HCT116 (cell line): ENCODE measurements at regions not wholly inside any gene's neighbourhood (a gene's known extent, or its start where the extent isn't known, plus 50 kb on each side); places are given as distances from the start of the nearest gene placed in this dataset.

Experiments
- ATAC-seq: fragments of 200-7000 bp; cut with Tn5 transposase; 2 replicates; pipeline ENCODE4 v1.9.1; 2020; ENCODE audit warnings: mild to moderate bottlenecking, moderate library complexity
- BruUV-seq: library from RNA; stranded (reverse); fragments of 400-500 nt; replicated peaks from 2 replicates; lab custom pipeline; 2021; lab: Mats Ljungman, UMichigan
- CTCF ChIA-PET: fragments of 300-600 bp; sonication (Branson Sonifier 250); formaldehyde crosslinking; loops from one replicate; lab custom pipeline; 2021; ENCODE audit warnings: antibody characterized with exemption; lab: Charles Lee
- POLR2A ChIA-PET: fragments of 300-600, 350-600 bp; sonication (Branson Sonifier 250); formaldehyde crosslinking; loops from one replicate; lab custom pipeline; 2021; ENCODE audit warnings: antibody characterized with exemption; lab: Charles Lee
- RAD21 ChIA-PET, 2 experiments: fragments of 300-600 bp; sonication (Branson Sonifier 250); formaldehyde crosslinking; loops; one replicate each; lab custom pipeline; 2023; ENCODE audit warnings: low total read pairs in 2 of 2; ENCODE audit not compliant: uncharacterized antibody in 2 of 2, unreplicated experiment in 2 of 2, low non-redundant PET in 1 of 2; lab: Charles Lee
- DNase-seq: peaks from one replicate; pipeline ENCODE4 v3.0.0-alpha.2; 2010; ENCODE audit warnings: low read depth, low spot score
- H2AFZ ChIP-seq: fragments of 200-600 bp; shearing (Covaris generic), sonication (generic); 2 replicates; pipeline ENCODE4 v1.6.1; 2017; ENCODE audit warnings: low read depth, mixed run types, mixed read lengths, antibody characterized with exemption, low read length; ENCODE audit not compliant: poor library complexity, severe bottlenecking
- H3K27ac ChIP-seq: 2 replicates; pipeline ENCODE4 v1.5.1; 2012; ENCODE audit warnings: low read depth, low read length
- H3K27me3 ChIP-seq: fragments of 200-600 bp; sonication (generic); 2 replicates; pipeline ENCODE4 v1.6.1; 2016; ENCODE audit warnings: mixed run types, low read length, mixed read lengths; ENCODE audit not compliant: insufficient read depth
- H3K36me3 ChIP-seq, 2 experiments: fragments of 200-500 bp in 1 of 2; fragments of 200-600 bp in 1 of 2; sonication (Bioruptor generic) in 1 of 2; sonication (generic) in 1 of 2; 2 replicates each; pipeline versions ENCODE4 v1.5.1 to v1.6.1; 2014 to 2016; ENCODE audit warnings: low read length in 2 of 2, inconsistent platforms in 1 of 2, mixed read lengths in 1 of 2, mixed run types in 1 of 2; ENCODE audit not compliant: insufficient read depth in 2 of 2, control insufficient read depth in 1 of 2
- H3K4me1 ChIP-seq, 2 experiments: fragments of 200-600 bp in 1 of 2; sonication (generic) in 1 of 2; 2 replicates each; pipeline versions ENCODE4 v1.5.1 to v1.6.1; 2012 to 2017; ENCODE audit warnings: low read length in 2 of 2, inconsistent platforms in 1 of 2, mild to moderate bottlenecking in 1 of 2, mixed read lengths in 1 of 2, mixed run types in 1 of 2, moderate library complexity in 1 of 2; ENCODE audit not compliant: insufficient read depth in 2 of 2, control insufficient read depth in 1 of 2
- H3K4me2 ChIP-seq: fragments of 200-600 bp; sonication (generic); 2 replicates; pipeline ENCODE4 v1.6.1; 2017; ENCODE audit warnings: mixed run types, low read length, mixed read lengths
- H3K4me3 ChIP-seq, 2 experiments: fragments of 200-600 bp in 1 of 2; sonication (generic) in 1 of 2; replicated peaks in 1 of 2; 2 replicates each; pipeline ENCODE4 v1.5.1; 2011 to 2016; ENCODE audit warnings: low read length in 2 of 2, control low read depth in 1 of 2, low read depth in 1 of 2, mild to moderate bottlenecking in 1 of 2, mixed read lengths in 1 of 2, mixed run types in 1 of 2
- H3K79me2 ChIP-seq: fragments of 200-600 bp; sonication (generic); 2 replicates; pipeline ENCODE4 v1.6.1; 2017; ENCODE audit warnings: mild to moderate bottlenecking, mixed run types, low read length, moderate library complexity, mixed read lengths; ENCODE audit not compliant: insufficient read depth
- H3K9ac ChIP-seq: fragments of 200-600 bp; sonication (generic); 2 replicates; pipeline ENCODE4 v1.6.1; 2016; ENCODE audit warnings: low read length, mixed read lengths
- H3K9me2 ChIP-seq: fragments of 200-600 bp; sonication (generic), shearing (Covaris generic); 2 replicates; pipeline ENCODE4 v1.6.1; 2017; ENCODE audit warnings: mixed run types, mild to moderate bottlenecking, moderate library complexity; ENCODE audit not compliant: insufficient read depth
- H3K9me3 ChIP-seq, 2 experiments: fragments of 200-500 bp in 1 of 2; fragments of 200-600 bp in 1 of 2; sonication (Bioruptor generic) in 1 of 2; sonication (generic) in 1 of 2; 2 replicates each; pipeline ENCODE4 v1.6.1; 2014 to 2017; ENCODE audit warnings: low read length in 2 of 2, mixed read lengths in 2 of 2, inconsistent platforms in 1 of 2, low read depth in 1 of 2, mild to moderate bottlenecking in 1 of 2, mixed run types in 1 of 2, moderate library complexity in 1 of 2; ENCODE audit not compliant: control insufficient read depth in 1 of 2, insufficient read depth in 1 of 2
- H4K20me1 ChIP-seq: fragments of 200-600 bp; sonication (generic), shearing (Covaris generic); 2 replicates; pipeline ENCODE4 v1.6.1; 2017; ENCODE audit warnings: mixed run types, mild to moderate bottlenecking, moderate library complexity; ENCODE audit not compliant: insufficient read depth
- CBX3 ChIP-seq: IDR thresholded peaks from 2 replicates; pipeline ENCODE4 v1.6.1; 2012; ENCODE audit warnings: low read depth
- CTCF ChIP-seq, 3 experiments: fragments of 200-600 bp in 1 of 3; sonication (generic) in 1 of 3; IDR thresholded peaks in 2 of 3; conservative IDR thresholded peaks in 1 of 3; 2 replicates each; pipeline ENCODE4 v1.5.1; 2012 to 2017; ENCODE audit warnings: low read depth in 2 of 3, low read length in 2 of 3, antibody characterized with exemption in 1 of 3, borderline replicate concordance in 1 of 3, control low read depth in 1 of 3, mild to moderate bottlenecking in 1 of 3, mixed read lengths in 1 of 3, mixed run types in 1 of 3, moderate library complexity in 1 of 3; ENCODE audit not compliant: insufficient read depth in 1 of 3
- EGR1 ChIP-seq: IDR thresholded peaks from 2 replicates; pipeline ENCODE4 v1.6.1; 2012; ENCODE audit warnings: low read depth
- ELF1 ChIP-seq: IDR thresholded peaks from 2 replicates; pipeline ENCODE4 v1.6.1; 2012; ENCODE audit warnings: low read depth, borderline replicate concordance
- EZH2 ChIP-seq: fragments of 200-600 bp; sonication (generic); IDR thresholded peaks from 2 replicates; pipeline ENCODE4 v1.6.1; 2017; ENCODE audit warnings: antibody characterized with exemption, mixed run types
- EZH2phosphoT487 ChIP-seq: fragments of 200-600 bp; IDR thresholded peaks from 2 replicates; pipeline ENCODE4 v1.6.1; 2018; ENCODE audit warnings: antibody characterized with exemption, borderline replicate concordance
- FOSL1 ChIP-seq: IDR thresholded peaks from 2 replicates; pipeline ENCODE4 v1.6.1; 2012; ENCODE audit warnings: low read depth
- RAD21 ChIP-seq: IDR thresholded peaks from 2 replicates; pipeline ENCODE4 v1.6.1; 2012; ENCODE audit warnings: low read depth, mild to moderate bottlenecking
- SP1 ChIP-seq: IDR thresholded peaks from 2 replicates; pipeline ENCODE4 v1.6.1; 2012; ENCODE audit warnings: low read depth
- TCF7L2 ChIP-seq: IDR thresholded peaks from 2 replicates; pipeline ENCODE4 v1.7.0; 2011; ENCODE audit warnings: borderline replicate concordance, inconsistent platforms; ENCODE audit not compliant: insufficient read depth, insufficient read length; ENCODE audit errors: extremely low read depth
- YY1 ChIP-seq: IDR thresholded peaks from 2 replicates; pipeline ENCODE4 v1.6.1; 2011; ENCODE audit warnings: low read length, low read depth, moderate library complexity, mild to moderate bottlenecking; ENCODE audit not compliant: insufficient replicate concordance; ENCODE audit errors: extremely low read depth
- ZFX ChIP-seq: fragments of 450-650 bp; IDR thresholded peaks from 2 replicates; pipeline ENCODE4 v1.6.1; 2017
- intact Hi-C: fragments of 100-400 bp; cut with micrococcal nuclease; formaldehyde crosslinking; loops from 2 replicates; pipeline ENCODE4 v1.10.0; 2022
- TF ChIP-seq, protein P1 (sequence below): IDR thresholded peaks from 2 replicates; pipeline ENCODE4 v1.6.1; 2012

DNA sequence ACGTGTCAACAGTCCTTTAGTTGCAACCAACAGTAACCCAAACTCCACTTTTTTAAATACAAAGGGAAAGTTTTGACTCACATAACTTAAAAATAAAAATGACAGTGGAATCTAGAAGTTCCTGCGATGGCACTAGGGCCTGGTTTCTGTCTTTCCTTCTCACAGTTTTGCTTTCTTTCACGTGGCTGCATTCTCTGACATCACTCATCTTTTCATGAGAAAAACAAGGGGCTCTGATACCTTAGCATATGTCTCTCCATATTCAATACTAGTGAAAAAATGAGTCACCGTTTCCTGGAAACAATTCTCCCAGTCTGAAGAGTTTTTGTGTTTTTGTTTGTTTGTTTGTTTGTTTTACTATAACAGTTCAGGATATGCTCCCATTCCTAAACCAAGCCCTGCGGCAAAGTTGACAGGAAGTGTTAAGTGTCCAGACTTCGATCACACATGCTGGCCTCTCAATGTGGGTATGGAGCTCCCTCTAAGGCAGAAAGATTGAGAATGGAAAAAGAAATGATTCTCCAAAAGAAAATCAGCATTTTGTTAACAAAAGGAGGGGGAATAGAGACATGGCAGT, 483.3 kb downstream of the TTLL7 start:
- BruUV-seq, result no TSS peak
- CTCF ChIA-PET, result no interaction called here
- no peak overlapping the region for H3K4me2 ChIP-seq
- H3K79me2 ChIP-seq, result no peaks in the 10 kb centered on the region
- no peak for DNase-seq
- POLR2A ChIA-PET, result no interaction called here
- no peak overlapping the region for H3K4me3 ChIP-seq
- H3K9me3 ChIP-seq, result no peaks in the 10 kb centered on the region
- no peaks in the 10 kb centered on the region for H3K9me2 ChIP-seq
- no peak overlapping the region for H2AFZ ChIP-seq
- H3K36me3 ChIP-seq, result no peaks in the 10 kb centered on the region
- no peak overlapping the region for H3K27ac ChIP-seq
- no peaks in the 10 kb centered on the region for H3K4me1 ChIP-seq
- no peak for ATAC-seq
- no peaks in the 10 kb centered on the region for H4K20me1 ChIP-seq
- intact Hi-C loops, result no loop called here
- H3K9ac ChIP-seq, result no peak overlapping the region
- TF ChIP-seq YY1, result no peak
- TF ChIP-seq CTCF (IDR thresholded peaks at IDR 0.05 in 2 of 3, conservative IDR thresholded peaks at IDR 0.05 in 1 of 3; ENCODE audit: borderline replicate concordance in 1 of 3, insufficient read depth in 1 of 3, low read depth in 2 of 3, low read length in 2 of 3), result no peak
- no peak for TF ChIP-seq EZH2phosphoT487
- TF ChIP-seq CBX3, result no peak
- no peak for TF ChIP-seq ELF1
- no peak for TF ChIP-seq RAD21
- TF ChIP-seq FOSL1, result no peak
- TF ChIP-seq EZH2, result no peak
- TF ChIP-seq, protein P1, sequence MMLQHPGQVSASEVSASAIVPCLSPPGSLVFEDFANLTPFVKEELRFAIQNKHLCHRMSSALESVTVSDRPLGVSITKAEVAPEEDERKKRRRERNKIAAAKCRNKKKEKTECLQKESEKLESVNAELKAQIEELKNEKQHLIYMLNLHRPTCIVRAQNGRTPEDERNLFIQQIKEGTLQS, result no peak
- TF ChIP-seq TCF7L2, result no peak
- TF ChIP-seq ZFX, result no peak
- no peak for TF ChIP-seq EGR1
- TF ChIP-seq SP1, result no peak
- no peaks in the 10 kb centered on the region for H3K27me3 ChIP-seq
- RAD21 ChIA-PET, result no interaction called here
